GM18861 (cell line): ENCODE measurements at regions not wholly inside any gene's neighbourhood (a gene's known extent, or its start where the extent isn't known, plus 50 kb on each side); places are given as distances from the start of the nearest gene placed in this dataset.
"Not testable (repeated sequence)": the region's sequence is repeated elsewhere in the genome, so short reads cannot be mapped to it uniquely, and the experiment has no call there.

Experiments
- ATAC-seq: cut with Tn5 transposase; IDR thresholded peaks from one replicate; pipeline ENCODE4 v1.9.1; 2021; ENCODE audit not compliant: unreplicated experiment

DNA sequence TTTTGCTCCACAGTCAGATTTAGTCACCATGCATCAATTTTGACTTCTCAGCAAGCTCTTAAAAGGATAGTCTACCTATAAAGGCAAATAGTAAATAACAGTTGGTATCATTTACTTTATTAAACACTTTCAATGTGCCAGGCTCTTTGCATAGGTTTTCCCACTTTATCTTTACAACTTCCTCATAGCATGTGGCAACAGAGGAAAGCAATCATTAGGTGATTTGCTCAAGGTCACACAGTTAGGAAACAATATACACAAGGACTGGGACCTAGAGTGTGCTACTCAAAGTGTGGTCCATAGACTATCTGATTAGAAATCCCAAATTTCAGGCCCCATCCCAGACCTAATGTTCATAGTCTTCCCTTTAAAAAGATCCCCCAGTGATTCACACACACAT, 212.3 kb downstream of the MTERF1 start:
- ATAC-seq = no peak

GRCh38 chr7:91671245-91671644, 209.3 kb downstream of the MTERF1 start:
- ATAC-seq = no peak

DNA sequence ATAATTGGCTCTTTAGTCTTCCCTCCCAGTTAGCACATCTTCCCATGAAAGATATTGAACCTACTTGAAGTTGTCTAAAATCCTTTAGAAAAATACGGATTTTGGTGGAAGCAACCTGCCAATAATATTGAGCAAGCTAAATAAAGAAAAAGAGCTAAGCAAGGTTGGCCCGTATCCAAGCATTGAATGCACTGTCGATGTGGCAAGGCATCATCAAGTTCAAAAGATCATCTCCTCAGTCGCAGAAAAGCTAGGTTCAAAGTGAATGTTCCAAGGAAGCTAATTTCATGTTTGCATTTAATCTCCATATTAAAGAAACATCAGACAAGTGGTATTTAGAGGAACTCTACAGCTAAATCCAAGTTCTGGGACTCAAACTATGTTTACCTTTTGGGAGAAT, 206.0 kb downstream of the MTERF1 start:
- ATAC-seq = no peak

- ATAC-seq = no peak
Measured at GRCh38 chr7:91681718-91682117, 198.8 kb downstream of the MTERF1 start.

DNA sequence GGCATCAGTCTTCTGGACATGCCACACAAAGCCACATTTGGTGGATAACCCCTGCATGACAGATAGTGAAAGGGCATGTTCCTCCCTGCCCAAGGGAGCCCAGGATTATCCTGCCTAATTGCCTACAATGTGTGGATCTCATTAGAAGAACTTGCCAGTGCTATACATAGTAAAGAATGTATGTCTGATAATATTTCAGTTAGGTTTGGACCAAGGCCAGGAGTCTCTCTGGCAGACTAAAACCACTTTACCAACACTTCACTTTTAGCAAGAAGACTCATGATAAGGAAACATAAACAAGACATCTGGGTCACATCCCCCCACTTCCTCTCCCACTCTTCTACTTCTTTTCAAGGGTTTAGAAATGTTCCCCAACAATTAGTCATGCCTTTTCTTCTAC, 196.7 kb downstream of the MTERF1 start:
- no peak for ATAC-seq

GRCh38 chr7:91685544-91685943, 195.0 kb downstream of the MTERF1 start:
- ATAC-seq = no peak

DNA sequence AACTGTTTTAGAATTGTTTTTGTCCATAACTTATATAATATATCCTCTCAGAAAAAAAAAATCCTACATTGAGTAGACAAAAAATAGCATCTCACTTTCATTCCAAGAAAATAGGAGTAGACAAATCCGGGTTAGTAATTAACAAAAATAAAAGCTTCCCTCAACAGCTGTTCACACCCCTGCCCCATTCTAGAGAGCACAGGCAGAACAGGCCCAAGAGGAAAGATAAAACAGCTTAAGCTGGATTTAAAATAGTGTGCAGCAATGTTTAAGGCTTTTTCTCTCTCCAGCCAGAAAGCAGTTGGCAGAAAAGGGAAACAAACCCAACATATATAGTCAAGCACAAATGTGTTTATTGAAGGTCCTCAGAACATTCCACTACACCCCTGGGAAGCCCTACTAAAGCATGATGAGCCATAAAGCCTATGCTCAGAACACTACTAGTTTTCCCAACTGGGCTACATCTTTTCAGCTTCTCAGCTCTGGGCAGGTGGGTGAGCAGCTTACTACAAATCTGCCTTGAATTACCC, 189.9 kb downstream of the MTERF1 start:
- ATAC-seq = no peak

DNA sequence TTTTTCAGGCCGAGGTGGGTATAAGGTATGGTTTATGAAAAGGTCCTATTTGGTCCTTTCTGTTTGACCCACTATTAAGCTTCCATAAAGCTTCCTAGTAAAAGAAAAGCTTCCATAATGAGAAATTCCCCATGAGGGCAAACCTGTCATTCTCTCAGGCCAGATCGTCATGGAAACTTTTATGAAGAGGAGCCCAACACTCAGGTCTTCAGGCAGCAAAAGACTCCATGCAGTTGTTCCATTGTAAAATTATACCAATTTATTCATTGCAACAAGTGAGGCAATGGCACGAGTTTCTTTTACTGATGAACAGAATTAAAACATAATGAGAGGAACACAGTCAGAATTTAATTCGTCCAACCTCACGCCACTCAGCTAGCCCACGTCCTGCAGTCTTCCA, 188.6 kb downstream of the MTERF1 start:
- ATAC-seq = no peak

- no peak for ATAC-seq
Measured at GRCh38 chr7:91692800-91693199, 187.7 kb downstream of the MTERF1 start.

- no peak for ATAC-seq
Measured at GRCh38 chr7:91694351-91694841, 186.1 kb downstream of the MTERF1 start.

- ATAC-seq = no peak
Measured at GRCh38 chr7:91710881-91711280, 169.6 kb downstream of the MTERF1 start.

DNA sequence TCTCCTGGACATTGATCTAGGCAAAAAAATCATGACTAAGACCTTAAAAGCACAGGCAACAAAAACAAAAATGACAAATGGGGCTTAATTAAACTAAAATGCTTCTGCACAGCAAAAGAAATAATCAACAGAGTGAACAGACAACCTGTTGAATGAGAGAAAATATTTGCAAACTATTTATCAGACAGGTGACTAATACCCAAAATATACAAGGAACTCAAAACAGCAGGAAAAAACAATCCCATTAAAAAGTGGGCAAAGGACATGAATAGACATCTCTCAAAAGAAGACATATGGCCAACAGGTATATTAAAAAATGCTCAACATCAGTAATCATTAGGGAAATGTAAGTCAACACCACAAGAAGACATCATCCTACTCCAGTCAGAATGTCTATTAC, 166.8 kb downstream of the MTERF1 start:
- ATAC-seq = no peak

GRCh38 chr7:91717681-91718470, 162.6 kb downstream of the MTERF1 start:
- no peak for ATAC-seq

- ATAC-seq = no peak
Measured at GRCh38 chr7:91719008-91719407, 161.5 kb downstream of the MTERF1 start.

- no peak for ATAC-seq
Measured at GRCh38 chr7:91720260-91720937, 160.1 kb downstream of the MTERF1 start.

- no peak for ATAC-seq
Measured at GRCh38 chr7:91722831-91723230, 157.7 kb downstream of the MTERF1 start.

GRCh38 chr7:91729046-91729445, 151.5 kb downstream of the MTERF1 start:
- ATAC-seq = not testable (repeated sequence)

DNA sequence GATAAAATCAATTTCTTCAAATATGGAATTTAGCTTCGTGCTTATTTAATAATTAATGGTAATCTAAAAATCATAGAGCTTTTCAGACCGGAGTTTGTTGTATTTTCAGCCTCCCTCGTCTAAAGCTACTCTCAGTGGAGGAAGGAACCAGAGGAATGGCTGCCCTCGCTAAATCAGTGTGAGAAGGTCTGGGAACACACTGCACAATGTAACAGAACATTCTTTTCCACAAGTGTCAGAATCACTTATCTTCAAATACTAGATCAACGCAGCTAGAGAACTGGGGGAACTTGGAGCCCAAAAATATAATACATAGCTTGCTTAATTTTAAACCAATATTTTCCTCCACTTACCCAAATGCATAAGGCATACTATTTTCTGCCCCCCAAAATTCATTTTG, 148.5 kb downstream of the MTERF1 start:
- no peak for ATAC-seq

GRCh38 chr7:91749418-91749817, 131.1 kb downstream of the MTERF1 start:
- no peak for ATAC-seq

DNA sequence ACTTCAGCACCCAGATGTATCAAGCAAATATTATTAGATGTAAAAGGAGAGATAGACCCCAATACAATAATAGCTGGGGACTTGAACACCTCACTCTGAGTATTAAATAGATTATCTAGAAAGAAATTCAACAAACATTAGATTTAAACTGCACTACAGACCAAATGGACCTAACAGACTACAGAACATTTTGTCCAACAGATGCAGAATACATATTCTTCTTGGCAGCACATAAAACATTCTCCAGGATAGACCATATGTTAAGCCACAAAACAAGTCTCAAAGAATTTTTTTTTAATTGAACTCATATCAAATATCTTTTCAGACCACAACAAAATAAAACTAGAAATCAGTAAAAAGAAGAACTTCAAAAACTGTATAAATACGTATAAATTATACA, 130.4 kb downstream of the MTERF1 start:
- ATAC-seq = no peak

- no peak for ATAC-seq
Measured at GRCh38 chr7:91752102-91752501, 128.4 kb downstream of the MTERF1 start.

DNA sequence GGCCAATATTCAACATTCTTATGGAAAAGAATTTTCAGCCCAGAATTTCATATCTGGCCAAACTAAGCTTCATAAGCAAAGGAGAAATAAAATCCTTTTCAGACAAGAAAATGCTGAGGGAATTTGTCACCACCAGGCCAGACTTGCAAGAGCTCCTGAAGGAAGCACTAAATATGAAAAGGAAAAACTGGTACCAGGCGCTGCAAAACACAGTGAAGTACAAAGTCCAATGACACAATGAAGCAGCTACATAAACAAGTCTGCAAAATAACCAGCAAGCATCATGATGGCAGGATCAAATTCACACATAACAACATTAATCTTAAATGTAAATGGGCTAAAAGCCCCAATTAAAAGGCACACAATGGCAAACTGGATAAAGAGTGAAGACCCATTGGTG, 126.2 kb downstream of the MTERF1 start:
- ATAC-seq = not testable (repeated sequence)
